ENCODE measurements at regions not wholly inside any gene's neighbourhood (a gene's known extent, or its start where the extent isn't known, plus 50 kb on each side); places are given as distances from the start of the nearest gene placed in this dataset.
"Not testable (repeated sequence)": the region's sequence is repeated elsewhere in the genome, so short reads cannot be mapped to it uniquely, and the experiment has no call there.

DNA sequence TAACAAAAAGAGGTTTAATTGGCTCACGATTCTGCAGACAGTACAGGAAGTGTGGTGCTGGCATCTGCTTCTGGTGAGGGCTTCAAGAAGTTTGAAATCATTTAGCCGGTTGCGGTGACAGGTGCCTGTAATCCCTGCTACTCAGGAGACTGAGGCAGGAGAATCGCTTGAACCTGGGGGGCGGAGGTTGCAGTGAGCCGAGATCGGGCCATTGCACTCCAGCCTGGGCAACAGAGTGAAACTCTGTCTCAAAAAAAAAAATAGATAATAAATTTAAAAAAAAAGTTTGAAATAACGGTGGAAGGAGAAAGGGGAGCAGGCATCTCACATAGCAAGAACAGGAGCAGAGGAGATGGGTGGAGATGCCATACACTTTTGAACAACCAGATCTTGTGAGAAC, 71.9 kb upstream of the TPTE start:
- not testable (repeated sequence) for TF ChIP-seq CTCF, POLR2A (IDR thresholded peaks at IDR 0.05)

Data from body of pancreas (tissue), 4 donors.